GOT3 (cell line): ENCODE measurements at regions not wholly inside any gene's neighbourhood (a gene's known extent, or its start where the extent isn't known, plus 50 kb on each side); places are given as distances from the start of the nearest gene placed in this dataset.
"Not testable (repeated sequence)": the region's sequence is repeated elsewhere in the genome, so short reads cannot be mapped to it uniquely, and the experiment has no call there.

Source experiments
- DNase-seq: peaks from one replicate; lab custom pipeline; 2025; ENCODE audit warnings: mixed read lengths; lab: John Stamatoyannopoulos, UW

DNA sequence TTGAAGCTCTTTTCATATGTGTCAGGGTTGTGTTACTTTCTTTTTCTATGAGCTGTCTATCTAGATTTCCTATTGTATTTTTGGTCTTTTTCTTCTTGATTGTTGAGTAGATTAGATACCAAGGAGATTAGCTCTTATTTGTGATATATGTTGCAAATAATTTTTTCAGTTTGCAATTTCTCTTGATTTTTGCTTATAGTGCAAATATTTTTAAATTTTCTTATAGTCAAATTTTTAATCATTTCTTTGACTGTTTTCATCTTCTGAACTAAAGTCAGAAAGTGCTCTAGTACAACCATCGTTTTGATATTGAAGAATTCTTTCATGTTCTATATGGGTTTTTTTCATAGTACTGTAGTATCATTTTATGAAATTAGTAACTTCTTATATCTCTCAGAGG lies 193.7 kb downstream of the OSTF1 start:
- no peak for DNase-seq

DNA sequence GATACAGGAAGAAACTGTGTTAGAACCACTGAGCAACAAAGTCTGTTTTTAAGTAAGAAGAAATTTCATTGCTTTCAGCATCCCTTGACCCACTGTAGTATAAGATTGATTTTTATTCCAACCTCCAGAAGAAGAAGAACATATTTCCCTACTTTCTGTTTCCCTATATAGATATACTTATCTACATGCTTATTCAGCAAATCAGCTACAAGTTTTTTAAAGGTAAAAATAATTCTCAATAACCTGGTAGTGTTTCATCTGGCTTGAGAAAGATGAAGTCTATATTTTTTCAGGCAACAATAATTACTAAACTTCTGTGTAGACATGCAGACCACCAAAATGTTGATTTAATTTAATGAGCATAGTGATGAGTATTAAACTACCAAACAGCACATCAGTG lies 201.0 kb downstream of the OSTF1 start:
- DNase-seq, result no peak

DNA sequence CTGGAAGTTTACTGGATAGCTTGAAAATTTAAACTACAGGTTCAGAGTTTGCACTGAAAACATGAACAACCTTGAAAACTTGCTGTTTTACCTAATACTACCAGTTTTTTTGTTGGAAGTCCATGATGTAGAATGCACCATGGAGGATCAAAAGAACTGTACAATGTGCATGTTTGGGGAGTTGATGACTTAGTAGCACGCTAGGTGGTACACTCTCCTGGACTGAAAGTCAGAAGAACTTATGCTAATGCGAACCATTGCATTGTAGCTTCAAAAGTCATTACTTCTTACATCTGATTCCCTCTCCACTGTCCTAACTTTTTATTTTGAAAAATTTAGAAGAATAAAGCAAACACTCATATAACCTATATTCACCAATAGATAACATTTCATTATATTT lies 211.0 kb downstream of the OSTF1 start:
- DNase-seq, result no peak

DNA sequence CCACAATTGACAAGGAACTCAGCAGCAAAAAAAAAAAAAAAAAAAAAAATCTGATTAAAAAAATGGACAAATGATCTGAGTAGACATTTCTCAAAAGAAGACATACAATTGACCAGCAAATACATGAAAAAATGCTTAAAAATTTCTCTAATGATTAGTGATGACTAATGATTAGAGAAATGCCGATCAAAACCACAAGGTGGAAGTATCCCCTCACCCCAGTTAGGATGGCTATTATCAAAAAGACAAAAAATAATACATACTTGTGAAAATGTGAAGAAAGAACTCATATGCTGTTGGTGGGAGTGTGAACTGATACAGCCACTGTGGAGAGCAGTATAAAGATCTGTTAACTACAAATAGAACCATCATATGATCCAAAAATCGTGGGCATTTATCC lies 245.3 kb downstream of the OSTF1 start:
- no peak for DNase-seq

DNA sequence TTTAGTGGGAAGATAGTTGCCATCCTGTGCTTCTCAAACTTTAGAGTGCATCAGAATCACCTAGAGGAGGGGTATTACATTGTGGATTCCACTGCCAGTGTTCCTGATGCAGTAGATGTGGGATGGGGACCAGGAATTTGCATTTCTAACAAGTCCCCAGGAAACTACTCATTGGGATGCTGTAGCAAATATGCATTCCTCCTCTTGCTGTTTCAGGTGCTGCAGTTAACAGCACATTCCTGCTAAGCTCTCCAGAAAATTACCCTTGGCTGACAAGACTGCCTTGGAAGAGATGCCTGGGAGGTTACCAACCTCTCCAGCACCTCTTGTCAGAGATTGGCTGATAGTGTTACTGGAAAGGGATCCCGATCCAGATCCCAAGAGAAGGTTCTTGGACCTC lies 270.5 kb downstream of the OSTF1 start:
- DNase-seq, result no peak

DNA sequence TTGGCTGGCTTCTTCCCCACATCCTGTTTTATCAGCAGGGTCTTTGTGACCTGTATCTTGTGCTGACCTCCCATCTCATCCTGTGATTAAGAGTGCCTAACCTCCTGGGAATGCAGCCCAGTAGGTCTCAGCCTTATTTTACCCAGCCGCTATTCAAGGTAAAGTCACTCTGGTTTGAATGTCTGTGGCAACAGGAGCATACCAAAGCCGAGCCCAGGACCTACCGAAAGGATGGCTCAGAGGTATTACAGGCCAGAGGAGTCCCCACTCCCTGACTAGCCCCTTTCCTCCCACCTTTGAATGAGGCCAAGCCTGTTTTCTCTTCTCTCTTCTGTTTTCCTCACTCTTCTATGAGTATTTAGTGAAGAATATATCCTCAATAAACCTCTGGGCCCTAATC lies 271.3 kb downstream of the OSTF1 start:
- no peak for DNase-seq

DNA sequence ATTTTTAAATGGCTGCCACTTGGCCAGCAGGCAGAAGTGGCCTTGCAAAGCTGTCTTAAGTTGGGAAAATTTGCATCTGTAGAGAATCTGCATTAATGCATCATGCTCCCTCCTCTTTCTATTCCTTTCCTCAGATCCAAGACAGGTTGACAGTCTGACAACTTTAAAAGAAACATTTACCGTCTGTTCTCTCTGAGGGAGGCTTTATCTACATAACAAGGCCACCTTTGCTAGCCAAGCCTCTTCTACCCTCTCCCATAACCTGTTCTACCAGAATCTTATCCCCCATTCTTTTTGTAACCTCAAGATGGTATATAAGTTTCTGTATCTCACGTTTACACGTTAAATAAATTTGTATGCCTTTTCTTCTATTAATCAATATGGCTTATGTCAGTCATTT lies 271.9 kb downstream of the OSTF1 start:
- no peak for DNase-seq

DNA sequence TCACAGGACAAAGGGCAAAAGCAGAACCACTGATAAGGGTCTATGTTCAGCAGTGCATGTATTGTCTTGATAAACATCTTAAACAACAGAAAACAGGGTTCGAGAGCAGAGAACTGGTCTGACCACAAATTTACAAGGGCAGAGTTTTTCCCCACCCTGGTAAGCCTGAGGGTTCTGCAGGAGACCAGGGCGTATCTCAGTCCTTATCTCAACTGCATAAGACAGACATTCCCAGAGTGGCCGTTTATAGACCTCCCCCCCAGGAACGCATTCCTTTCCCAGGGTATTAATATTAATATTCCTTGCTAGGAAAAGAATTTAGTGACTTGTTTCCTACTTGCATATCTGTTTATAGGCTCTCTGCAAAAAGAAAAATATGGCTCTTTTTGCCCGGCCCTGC lies 274.1 kb downstream of the OSTF1 start:
- DNase-seq, result not testable (repeated sequence)

DNA sequence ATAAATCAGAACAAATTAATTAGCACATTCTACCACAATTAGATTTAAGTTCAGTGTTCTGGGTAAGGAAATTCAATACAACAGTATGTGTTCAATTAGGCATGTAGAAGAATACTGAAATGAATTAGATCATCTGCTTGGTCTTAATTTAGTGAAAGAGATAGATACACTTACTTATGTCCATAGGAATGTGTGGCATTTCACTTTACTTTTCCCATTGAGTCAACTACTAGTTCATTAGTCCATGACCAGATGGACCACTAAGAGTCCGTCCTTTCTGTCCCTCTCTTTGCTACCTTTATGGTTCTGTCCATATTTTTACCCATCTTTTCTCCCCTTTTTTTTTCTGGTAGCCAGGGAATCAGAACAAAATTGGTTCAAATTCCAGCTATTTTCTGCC lies 276.9 kb downstream of the OSTF1 start:
- DNase-seq, result no peak

DNA sequence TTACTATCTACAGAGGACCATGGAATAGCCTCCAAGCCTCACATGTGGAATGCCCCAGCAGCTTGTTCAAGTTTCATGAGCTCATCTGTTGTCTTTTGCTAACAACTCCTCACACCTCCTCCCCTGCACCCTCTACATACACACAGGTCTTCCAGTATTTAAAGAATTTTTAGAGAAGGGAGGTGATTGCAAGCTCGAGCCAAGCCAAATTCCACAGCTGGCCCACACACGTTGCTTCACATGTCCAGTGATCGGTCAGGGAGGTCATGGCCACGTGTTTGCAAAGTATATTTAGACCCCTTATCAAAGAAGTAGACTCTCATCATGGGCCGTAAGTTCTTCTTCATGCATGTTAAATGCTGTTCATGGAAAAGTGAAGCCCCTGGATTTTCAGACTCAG lies 281.7 kb downstream of the OSTF1 start:
- DNase-seq, result no peak

DNA sequence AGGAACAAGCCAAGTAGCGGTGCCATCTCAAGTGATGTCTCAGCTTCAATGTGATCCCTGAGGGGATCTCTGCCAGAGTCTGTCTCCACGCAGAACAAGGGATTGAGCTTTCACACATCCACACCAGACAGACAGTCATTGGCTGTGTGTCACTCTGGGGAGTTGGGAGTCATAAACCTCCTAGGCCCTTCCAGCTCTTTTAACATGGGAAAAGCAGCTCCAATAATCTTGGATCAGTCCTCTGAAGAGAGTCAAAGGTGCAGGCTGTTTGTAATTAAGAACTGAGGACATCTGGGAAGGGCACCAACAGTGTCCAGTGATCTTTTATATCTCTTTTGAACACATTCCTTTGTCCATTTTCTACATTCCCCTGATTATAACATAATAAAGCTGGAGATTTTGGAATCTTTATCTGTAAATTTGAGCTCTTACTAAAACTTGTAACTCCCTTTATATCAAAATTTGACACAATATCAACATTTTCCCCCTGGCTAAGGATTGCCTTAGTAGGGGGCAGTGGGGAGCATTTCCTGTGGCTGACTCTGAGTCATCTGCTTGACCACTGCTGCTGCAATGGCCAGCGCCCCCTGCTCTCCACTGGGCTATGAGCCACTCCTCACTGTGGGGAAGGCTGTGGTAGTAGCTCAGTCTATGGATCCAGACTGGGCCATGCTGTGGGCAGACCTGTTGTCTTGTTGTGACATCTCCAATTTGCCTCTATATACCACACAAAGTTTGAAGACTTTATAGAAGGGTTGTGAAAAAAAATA lies 284.4 kb downstream of the OSTF1 start:
- DNase-seq, result no peak

DNA sequence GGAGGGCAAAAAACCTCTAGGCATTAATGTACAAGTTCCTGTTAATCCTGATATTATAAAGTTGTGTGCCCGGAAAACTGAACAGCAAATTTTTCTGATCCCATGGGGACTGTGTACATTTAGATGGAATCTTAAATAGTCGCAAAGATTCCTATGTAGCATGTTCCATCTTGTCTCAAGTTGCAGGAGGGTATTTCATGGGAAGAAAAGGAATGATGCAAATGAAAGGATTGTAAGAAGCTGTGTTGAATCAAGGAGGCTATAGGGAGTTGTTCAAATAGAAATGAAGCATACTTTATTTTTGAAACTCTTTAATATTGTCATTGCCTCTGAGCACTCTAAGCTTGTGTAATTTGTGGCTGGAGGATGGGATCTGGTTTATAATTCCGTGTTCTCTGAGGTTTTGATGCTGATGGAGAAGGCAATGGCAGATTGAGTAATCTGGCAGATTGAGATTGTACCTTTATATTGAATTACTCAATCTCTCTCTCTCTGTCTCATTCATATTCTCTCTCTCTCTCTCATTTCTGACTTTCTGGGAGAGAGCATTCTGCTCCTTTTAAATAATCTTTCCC lies 288.5 kb downstream of the OSTF1 start:
- no peak for DNase-seq

DNA sequence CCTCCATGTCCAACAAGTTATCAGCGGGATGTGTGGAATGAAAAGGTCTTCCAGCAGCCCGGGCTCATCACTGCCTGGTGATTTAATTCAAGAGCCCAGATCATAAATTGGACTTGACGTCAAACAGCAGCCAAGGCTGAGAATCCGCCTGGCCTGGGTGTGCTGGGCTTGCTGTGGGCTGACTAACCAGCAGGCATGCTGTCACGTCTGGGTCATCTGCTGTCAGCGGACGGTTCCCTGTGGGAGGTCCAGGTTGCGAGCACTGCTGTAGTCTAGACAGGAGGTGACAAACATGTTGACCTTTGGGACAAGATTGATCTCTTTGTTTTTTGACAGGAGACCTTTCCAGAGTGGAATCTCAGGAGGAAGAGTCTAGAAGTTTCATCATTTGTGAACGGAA lies 289.7 kb downstream of the OSTF1 start:
- no peak for DNase-seq

DNA sequence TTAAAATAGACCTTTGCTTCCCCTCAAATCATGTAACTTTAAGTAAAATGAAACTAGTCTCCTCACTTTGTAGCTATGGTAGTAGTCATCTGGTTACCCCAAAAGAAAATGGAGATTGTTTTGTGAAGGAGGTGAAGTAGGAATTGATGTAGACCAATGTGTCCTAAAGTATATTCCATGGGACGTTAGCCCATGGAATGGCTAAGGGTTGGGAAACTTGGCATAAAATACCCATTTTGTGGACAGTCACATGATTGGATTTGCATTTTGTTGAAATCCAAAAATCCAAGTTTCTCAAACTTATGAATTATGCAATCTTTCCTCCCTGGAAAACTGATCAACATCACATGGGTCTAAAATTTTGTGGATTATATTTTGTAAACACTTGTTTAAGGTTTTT lies 290.6 kb downstream of the OSTF1 start:
- no peak for DNase-seq

DNA sequence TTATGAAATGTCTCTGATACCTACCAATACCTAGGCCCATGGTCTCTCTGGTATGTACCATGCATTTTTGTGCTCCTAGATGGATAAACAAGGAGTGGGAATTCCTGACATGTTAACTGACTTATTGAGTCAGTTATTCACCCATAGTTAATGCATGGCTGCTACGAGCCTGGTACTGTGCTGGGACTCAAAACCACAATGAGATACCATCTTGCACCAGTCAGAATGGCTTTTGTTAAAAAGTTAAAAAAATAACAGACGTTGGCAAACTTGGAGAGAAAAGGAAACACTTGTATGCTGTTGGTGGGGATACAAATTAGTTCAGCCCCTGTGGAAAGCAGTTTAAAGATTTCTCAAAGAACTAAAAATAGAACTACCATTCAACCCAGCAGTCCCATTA lies 293.8 kb downstream of the OSTF1 start:
- no peak for DNase-seq

DNA sequence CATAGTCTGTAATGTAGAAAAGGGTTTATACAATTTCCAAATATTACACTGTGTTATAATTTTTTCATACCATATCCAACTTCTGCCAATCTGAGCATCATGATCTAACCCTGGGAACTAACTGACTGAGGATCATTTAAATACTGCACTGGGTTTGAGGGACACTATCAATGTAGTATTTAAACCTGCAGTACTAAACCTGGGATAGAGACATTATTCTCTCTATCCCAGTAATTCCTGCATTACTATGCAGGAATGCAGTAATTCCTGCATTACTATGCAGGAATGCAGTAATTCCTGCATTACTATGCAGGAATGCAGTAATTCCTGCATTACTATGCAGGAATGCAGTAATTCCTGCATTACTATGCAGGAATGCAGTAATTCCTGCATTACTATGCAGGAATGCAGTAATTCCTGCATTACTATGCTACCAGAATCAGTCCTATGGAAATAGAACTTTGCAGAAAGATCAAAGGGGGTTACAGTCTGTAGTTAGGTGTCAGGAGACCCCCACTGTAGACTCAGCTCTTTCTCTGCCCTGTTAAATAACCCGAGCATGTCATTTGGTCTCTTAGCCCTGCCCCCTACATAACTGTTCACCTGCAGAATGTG lies 295.2 kb downstream of the OSTF1 start:
- DNase-seq, result not testable (repeated sequence)

DNA sequence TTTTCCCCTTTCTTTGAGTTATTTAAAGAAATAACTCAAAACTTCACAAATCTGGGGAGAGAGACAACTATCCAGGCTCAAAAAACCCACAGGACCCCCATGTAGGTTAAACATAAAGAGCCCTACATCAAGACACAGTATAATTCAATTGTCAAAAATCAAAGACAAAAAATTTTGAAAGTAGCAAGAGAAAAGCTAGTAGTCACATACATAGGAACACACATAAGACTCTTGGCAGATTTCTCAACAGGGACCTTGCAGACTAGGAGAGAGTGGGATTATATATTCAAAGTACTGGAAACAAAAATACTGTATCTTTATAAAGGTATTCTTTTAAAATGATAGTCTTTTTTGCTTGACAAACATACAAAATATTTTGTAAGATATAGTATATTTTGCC lies 296.9 kb downstream of the OSTF1 start:
- no peak for DNase-seq

DNA sequence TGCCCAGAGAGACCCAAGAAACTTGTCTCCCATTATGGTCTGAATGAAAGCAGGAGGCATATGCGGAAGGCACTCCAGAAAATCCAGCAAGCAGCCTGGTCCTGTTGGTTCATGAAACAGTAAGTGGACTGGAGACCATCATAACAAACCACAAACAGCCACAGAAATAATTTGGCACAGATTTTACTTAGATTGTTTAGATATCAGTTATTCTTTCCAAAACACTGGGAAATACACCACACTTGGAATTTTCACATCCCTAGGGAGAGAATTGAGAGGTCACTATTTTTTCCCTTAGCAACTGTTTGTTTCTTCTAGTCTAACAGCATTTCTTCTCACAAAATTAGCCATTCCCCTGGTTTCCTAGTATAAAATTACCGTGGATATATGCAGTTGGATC lies 300.8 kb downstream of the OSTF1 start:
- no peak for DNase-seq

DNA sequence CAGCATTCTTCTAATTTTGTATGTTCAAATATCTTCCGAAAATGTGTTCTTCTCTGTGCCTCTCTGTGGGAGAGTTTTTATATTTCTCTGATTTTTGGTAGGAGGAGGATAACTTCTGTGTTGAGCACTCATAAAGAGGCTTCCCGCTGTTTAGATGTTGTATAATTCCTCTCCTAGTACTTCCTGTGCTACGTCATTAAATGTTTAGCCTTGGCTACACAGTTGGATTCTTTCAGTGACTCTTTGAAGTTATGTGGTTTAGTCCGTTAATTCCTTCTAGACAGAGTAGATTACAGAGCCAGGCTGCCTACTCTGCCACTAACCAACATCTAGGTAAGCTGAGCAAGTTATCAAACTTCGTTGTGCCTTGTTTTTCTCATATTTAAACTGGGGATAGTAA lies 302.6 kb downstream of the OSTF1 start:
- DNase-seq, result no peak

DNA sequence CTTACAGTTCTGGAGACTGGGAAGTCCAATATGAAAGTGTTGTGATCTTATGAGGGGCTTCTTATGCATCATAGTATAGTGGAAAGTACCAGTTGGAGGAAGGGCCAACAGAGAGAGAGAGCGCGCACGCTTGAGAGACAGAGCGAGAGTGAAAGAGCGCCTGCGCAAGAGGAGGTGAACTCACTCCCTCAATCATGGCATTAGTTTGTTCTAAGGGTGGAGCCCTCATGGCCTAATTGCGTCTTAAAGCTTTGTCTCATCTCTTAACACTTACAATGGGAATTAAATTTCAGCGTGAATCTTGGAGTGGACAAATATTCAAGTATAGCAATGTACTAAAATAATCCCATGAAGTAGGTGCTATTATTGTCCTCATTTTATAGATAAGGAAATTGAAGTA lies 303.2 kb downstream of the OSTF1 start:
- DNase-seq, result no peak

DNA sequence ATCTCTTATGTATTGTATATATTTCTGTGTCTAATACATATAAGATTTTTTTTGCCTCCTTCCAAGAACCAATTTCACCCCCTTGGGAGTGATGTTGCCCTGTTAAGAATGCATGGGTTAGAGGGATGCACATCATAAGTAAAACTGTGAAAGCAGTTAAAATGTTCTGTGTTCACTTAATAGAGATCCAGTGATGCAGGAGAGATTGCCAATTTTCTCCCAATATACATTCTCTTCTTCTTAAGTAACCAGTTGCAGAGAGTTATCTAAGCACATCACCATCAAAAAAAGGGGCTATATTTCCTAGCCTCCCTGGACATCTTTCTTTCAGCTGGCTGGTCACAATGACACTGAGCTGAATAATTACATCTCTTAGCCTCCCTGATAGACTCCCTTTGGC lies 307.0 kb downstream of the OSTF1 start:
- DNase-seq, result no peak

DNA sequence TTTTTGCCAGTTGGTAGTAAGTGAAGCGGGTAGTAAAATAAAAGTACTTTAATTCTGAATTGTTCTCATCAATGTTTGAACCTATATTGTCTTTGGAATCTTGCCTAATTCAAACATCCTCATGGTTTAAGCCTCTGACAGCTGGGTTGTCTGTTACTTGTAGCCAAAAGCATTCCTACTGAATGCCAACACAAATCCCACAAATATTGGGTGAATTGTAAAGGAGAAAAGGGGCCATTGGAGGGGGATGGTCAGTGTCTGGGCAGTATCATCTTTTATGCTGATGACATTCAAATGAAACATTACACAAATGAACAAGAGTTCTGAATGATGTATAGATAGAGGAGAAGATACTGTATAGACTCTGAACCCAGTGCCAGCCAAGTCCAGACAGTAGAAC lies 309.5 kb downstream of the OSTF1 start:
- no peak for DNase-seq

DNA sequence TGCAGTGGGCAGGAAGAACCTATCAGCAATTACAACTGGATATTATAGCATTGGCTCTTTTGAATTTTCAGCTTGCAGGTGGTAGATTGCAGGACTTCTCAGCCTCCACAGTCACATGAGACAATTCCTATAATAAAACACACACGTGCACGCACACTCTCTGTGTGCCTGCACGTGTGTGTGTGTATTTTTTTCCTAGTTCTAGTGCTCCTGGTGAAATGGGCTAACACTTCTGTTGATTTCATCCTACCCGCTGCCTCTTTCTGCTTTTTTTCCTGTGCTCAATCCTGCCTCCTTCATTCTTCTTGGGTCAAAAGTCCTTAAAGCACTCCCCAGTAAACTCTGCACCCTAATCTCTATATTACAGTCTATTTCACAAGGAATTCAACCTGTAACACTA lies 320.1 kb downstream of the OSTF1 start:
- no peak for DNase-seq

DNA sequence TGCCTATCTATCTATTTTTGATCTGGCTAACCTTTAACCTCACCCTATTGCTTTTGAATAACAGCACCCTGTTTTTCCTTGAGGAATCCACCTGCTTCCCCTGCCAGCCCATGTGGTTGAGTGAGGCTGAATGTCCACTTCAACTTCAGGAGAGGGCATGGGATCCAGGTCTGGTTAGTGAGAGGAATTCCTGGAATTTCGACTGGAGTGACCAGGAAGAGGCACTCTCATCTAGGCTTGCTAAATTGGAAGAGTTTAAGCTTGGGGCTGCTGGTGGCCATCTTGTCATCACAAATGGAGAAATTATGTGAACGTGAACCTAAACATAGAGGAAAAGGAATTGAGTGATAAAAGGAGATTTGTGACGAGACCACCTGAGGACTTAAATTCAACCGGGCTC lies 322.1 kb downstream of the OSTF1 start:
- DNase-seq, result no peak
